Erythroblast (primary cell): ENCODE measurements at regions not wholly inside any gene's neighbourhood (a gene's known extent, or its start where the extent isn't known, plus 50 kb on each side); places are given as distances from the start of the nearest gene placed in this dataset.

ENCODE experiments used
- GATA1 ChIP-seq: IDR thresholded peaks from 2 replicates; pipeline ENCODE4 v1.6.1; 2011; ENCODE audit warnings: low read depth, mild to moderate bottlenecking, control low read depth, low read length, moderate library complexity
- POLR2A ChIP-seq: IDR thresholded peaks from 2 replicates; pipeline ENCODE4 v1.6.1; 2011; ENCODE audit warnings: mild to moderate bottlenecking, low read length

DNA sequence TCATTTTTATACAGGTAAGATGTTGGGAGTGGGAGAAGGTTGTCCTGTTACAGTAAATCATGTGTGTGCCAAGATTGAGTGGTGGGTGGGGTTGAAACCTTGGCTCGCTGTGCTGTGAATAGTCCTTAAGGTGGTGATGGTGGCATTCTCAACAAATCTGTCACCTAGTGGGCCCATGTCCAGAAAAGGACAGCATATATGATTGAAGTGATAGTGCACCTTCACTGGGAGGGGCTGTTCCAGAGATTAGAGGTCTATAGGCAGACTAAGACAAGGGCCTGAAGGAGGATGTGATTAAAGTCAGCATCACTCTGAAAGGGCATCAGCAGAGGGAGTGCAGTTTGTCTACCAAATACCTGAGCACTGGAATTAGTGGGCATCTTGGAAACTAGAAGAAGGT is 374.2 kb upstream of the C2CD4B start:
- TF ChIP-seq GATA1 (no peak), POLR2A (no peak)
